OCI-LY7 (cell line): ENCODE measurements at regions not wholly inside any gene's neighbourhood (a gene's known extent, or its start where the extent isn't known, plus 50 kb on each side); places are given as distances from the start of the nearest gene placed in this dataset.
"Not testable (repeated sequence)": the region's sequence is repeated elsewhere in the genome, so short reads cannot be mapped to it uniquely, and the experiment has no call there.

Source experiments
- BruUV-seq: library from RNA; stranded (reverse); fragments of 400-500 nt; replicated peaks from 2 replicates; lab custom pipeline; 2021; lab: Mats Ljungman, UMichigan
- CTCF ChIA-PET: fragments of 300-600 bp; sonication (Branson Sonifier 250); formaldehyde crosslinking; loops from one replicate; lab custom pipeline; 2022; ENCODE audit warnings: antibody characterized with exemption; ENCODE audit not compliant: unreplicated experiment; lab: Charles Lee
- POLR2A ChIA-PET: fragments of 300-600 bp; sonication (Branson Sonifier 250); formaldehyde crosslinking; loops from one replicate; lab custom pipeline; 2022; ENCODE audit warnings: antibody characterized with exemption; lab: Charles Lee
- DNase-seq: peaks from one replicate; pipeline ENCODE4 v3.0.0-alpha.2; 2015; ENCODE audit warnings: low spot score
- H2AFZ ChIP-seq: fragments of 200-600 bp; sonication (generic), shearing (Covaris generic); 2 replicates; pipeline ENCODE4 v1.6.1; 2014; ENCODE audit warnings: mild to moderate bottlenecking, antibody characterized with exemption, low read length, moderate library complexity
- H3K27ac ChIP-seq: fragments of 200-600 bp; sonication (generic); 2 replicates; pipeline ENCODE4 v1.5.1; 2014; ENCODE audit warnings: mixed run types, low read depth, mild to moderate bottlenecking, moderate library complexity, low read length, inconsistent platforms; ENCODE audit not compliant: poor library complexity, severe bottlenecking
- H3K36me3 ChIP-seq: fragments of 200-600 bp; sonication (generic); 2 replicates; pipeline ENCODE4 v1.6.1; 2014; ENCODE audit warnings: mild to moderate bottlenecking, antibody characterized with exemption, low read length, moderate library complexity, mixed read lengths; ENCODE audit not compliant: insufficient read depth
- H3K4me1 ChIP-seq: fragments of 200-600 bp; sonication (generic); 2 replicates; pipeline ENCODE4 v1.5.1; 2014; ENCODE audit warnings: mild to moderate bottlenecking, low read length; ENCODE audit not compliant: insufficient read depth, poor library complexity, severe bottlenecking
- H3K4me2 ChIP-seq: fragments of 200-600 bp; sonication (generic); 2 replicates; pipeline ENCODE4 v1.6.1; 2014; ENCODE audit warnings: mild to moderate bottlenecking, low read length
- H3K4me3 ChIP-seq: fragments of 200-600 bp; sonication (generic); 2 replicates; pipeline ENCODE4 v1.5.1; 2014; ENCODE audit warnings: mild to moderate bottlenecking, low read depth, low read length; ENCODE audit not compliant: poor library complexity, severe bottlenecking
- H3K79me2 ChIP-seq: fragments of 200-600 bp; sonication (generic); 2 replicates; pipeline ENCODE4 v1.6.1; 2016; ENCODE audit warnings: low read depth, mild to moderate bottlenecking, low read length, moderate library complexity, mixed read lengths; ENCODE audit not compliant: insufficient read depth
- H3K9me2 ChIP-seq: fragments of 200-600 bp; sonication (generic); 2 replicates; pipeline ENCODE4 v1.6.1; 2016; ENCODE audit warnings: mild to moderate bottlenecking, low read length, mixed read lengths; ENCODE audit not compliant: insufficient read depth
- H3K9me3 ChIP-seq: fragments of 200-600 bp; sonication (generic); 2 replicates; pipeline ENCODE4 v1.6.1; 2014; ENCODE audit warnings: mild to moderate bottlenecking, mixed run types, low read length, mixed read lengths
- H4K20me1 ChIP-seq: fragments of 200-600 bp; sonication (generic); 2 replicates; pipeline ENCODE4 v1.6.1; 2014; ENCODE audit warnings: mild to moderate bottlenecking, antibody characterized with exemption, low read length, moderate library complexity, mixed read lengths; ENCODE audit not compliant: insufficient read depth
- intact Hi-C: fragments of 100-400 bp; cut with micrococcal nuclease; formaldehyde crosslinking; loops from one replicate; pipeline ENCODE4 v1.10.0; 2022; ENCODE audit not compliant: unreplicated experiment

DNA sequence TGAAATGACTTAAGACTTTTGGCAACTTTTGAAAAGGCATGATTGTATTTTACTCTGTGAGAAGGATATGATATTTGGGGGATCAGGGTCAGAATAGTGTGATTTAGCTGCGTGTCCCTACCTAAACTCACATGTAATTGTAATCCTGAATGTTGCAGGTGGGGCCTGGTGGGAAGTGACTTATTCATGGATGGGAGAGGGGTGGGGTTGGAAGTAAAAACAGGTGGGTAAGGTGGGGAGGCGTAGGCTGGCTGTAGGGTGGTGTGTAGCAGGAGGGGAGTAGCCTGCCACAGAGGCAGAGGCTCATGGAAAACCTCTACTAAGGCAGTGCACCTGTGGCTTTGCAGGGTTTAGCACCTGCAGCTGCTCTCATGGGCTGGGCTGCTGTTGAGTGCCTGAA lies 584.2 kb downstream of the CWH43 start:
- H3K4me3 ChIP-seq, H3K27ac ChIP-seq, H2AFZ ChIP-seq, BruUV-seq, H3K9me3 ChIP-seq, CTCF ChIA-PET, intact Hi-C loops, DNase-seq, H3K79me2 ChIP-seq, H3K4me2 ChIP-seq, POLR2A ChIA-PET, H4K20me1 ChIP-seq, H3K4me1 ChIP-seq, H3K36me3 ChIP-seq, H3K9me2 ChIP-seq: not testable (repeated sequence)

DNA sequence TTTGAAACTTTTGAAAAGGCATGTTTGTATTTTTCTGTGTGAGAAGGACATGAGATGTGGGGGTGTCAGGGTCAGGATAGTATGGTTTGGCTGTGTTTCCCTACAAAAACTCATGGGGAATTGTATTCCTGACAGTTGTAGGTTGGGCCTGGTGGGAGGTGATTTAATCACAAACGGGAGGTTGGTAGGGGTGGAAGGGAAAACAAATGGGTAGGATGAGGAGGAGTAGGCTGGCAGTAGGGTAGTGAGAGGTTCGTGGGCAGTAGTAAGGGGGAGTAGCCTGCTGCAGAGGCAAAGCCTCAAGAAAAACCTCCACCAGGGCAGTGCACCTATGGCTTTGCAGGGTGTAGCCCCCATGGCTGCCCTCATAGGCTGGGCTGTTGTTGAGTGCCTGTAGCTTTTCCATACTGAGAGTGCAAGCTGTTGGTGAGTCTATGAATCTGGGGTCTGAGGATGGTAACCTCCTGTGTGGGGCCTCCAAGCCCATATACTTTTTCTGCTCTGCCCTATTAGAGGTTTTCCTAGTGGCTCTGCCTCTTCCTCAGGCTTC lies 587.7 kb downstream of the CWH43 start:
- not testable (repeated sequence) for BruUV-seq, H4K20me1 ChIP-seq

DNA sequence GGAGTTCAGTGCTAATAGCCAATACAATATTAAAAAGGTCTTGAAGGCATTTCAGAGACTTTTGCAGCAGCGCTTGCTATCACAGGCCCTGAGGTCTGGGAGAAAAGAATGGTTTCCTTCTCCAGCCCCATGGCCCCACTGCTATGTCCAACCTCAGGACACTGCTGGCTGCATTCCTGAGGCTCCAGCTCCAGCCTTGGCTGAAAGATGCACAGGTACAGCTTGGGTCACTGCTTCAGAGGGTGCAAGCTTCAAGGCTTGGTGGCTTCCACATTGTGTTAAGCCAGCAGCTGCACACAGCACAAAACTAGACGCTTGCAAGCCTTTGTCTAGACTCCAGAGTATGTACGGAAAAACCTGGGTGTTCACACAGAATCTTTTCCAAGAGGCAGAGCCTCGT lies 589.2 kb downstream of the CWH43 start:
- H3K4me1 ChIP-seq, CTCF ChIA-PET, H3K9me3 ChIP-seq, H2AFZ ChIP-seq, H3K4me2 ChIP-seq, H3K4me3 ChIP-seq, H3K79me2 ChIP-seq, H3K9me2 ChIP-seq, H4K20me1 ChIP-seq, BruUV-seq, H3K27ac ChIP-seq, DNase-seq, intact Hi-C loops, H3K36me3 ChIP-seq, POLR2A ChIA-PET: not testable (repeated sequence)

More for the DNA sequence above, 587.7 kb downstream of the CWH43 start:
- CTCF ChIA-PET, H3K79me2 ChIP-seq, H3K27ac ChIP-seq, H3K36me3 ChIP-seq, H3K4me3 ChIP-seq, H3K9me2 ChIP-seq, H3K4me2 ChIP-seq, POLR2A ChIA-PET, H3K4me1 ChIP-seq, H3K9me3 ChIP-seq, DNase-seq, intact Hi-C loops, H2AFZ ChIP-seq: not testable (repeated sequence)

DNA sequence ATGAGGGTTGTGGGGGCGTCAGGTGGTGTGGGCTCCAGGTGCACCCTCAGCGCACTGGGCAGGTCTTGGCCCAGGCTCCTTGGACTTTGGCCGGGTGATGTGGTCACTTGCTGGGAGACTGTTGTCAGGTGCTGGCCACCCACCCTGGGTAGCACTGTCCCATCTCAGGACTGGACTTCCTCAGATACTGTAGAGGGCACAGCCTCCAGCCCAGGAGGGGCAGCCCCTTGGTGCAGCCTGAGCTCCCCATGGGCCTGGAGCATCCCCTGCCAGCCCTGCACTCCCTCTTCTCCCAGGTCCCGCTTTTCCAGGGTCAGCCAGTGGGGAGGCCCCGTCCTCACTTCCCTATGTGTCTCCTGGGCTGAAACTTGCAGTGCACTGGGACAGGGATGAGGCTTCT lies 592.3 kb downstream of the CWH43 start:
- BruUV-seq, POLR2A ChIA-PET: not testable (repeated sequence)

DNA sequence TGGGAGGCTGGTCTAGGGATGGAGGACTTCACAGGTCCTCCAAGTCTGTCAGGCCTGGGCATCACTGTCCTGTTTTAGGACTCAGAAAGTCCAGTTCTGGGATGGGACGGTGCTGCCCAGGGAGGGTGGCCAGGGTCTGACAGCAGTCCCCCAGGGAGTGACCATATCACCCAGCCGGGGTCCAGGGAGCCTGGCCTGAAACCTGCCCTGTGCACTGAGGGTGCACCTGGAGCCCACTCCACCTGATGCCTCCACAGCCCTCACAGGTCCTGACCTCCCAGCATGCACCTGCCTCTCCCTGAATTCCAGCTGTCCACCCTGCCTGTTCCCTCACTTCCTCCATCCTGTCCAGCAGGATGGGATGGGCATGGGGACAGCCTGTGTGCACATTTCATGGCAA lies 592.8 kb downstream of the CWH43 start:
- intact Hi-C loops, H2AFZ ChIP-seq, DNase-seq, H3K4me3 ChIP-seq, H3K9me2 ChIP-seq, H4K20me1 ChIP-seq, BruUV-seq, H3K79me2 ChIP-seq, H3K4me2 ChIP-seq, POLR2A ChIA-PET, H3K4me1 ChIP-seq, H3K9me3 ChIP-seq, H3K36me3 ChIP-seq, H3K27ac ChIP-seq, CTCF ChIA-PET: not testable (repeated sequence)

More for the DNA sequence above, 592.3 kb downstream of the CWH43 start:
- H2AFZ ChIP-seq, H3K36me3 ChIP-seq, DNase-seq, H4K20me1 ChIP-seq, intact Hi-C loops, H3K4me2 ChIP-seq, H3K4me3 ChIP-seq, H3K9me3 ChIP-seq, H3K4me1 ChIP-seq, H3K79me2 ChIP-seq, CTCF ChIA-PET, H3K9me2 ChIP-seq, H3K27ac ChIP-seq: not testable (repeated sequence)

DNA sequence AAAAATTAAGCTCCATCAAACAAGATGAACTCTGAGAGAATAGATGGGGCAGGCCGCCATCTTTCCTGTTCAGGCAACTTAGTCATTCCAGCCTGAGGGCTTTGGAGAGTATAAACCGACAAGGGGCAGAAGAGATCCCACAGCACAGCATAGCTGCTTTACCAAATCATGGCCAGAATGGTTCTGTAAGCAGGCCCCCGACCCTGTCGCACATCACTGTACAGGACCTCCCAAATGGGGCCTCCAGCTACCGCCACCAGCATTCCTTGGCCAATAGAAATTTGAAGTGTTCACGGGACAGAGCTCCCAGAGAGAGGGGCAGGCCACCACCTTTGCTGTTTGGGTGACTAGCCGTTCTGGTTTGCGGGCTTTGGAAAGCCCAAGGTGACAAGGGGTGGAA lies 594.1 kb downstream of the CWH43 start:
- DNase-seq, H3K36me3 ChIP-seq, H2AFZ ChIP-seq, H3K4me1 ChIP-seq, H3K9me2 ChIP-seq, CTCF ChIA-PET, POLR2A ChIA-PET, H3K27ac ChIP-seq, intact Hi-C loops, BruUV-seq, H3K9me3 ChIP-seq, H3K79me2 ChIP-seq, H3K4me3 ChIP-seq, H4K20me1 ChIP-seq, H3K4me2 ChIP-seq: not testable (repeated sequence)

DNA sequence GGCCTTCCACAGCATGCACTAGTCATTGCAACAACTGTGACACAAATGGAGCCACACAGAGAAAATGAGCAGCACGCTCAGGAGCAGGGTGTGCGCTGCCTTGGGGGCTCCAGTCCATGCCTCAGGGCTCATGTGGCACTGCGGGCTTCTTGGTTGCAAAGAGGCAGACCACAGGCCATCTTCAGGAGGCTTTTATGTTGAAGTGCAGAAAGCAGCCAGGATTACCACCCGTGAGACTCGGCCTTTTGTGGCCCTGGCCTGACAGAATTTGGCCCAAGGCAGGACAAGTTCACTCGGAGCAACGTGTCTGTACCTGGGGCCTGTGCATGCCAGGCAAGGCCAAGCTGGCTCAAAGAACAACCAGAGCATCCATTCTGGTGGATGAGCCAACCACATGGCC lies 602.3 kb downstream of the CWH43 start:
- not testable (repeated sequence) for BruUV-seq

More for the DNA sequence above, 602.3 kb downstream of the CWH43 start:
- H3K4me2 ChIP-seq, intact Hi-C loops, H3K9me3 ChIP-seq, H3K4me3 ChIP-seq, H4K20me1 ChIP-seq, CTCF ChIA-PET, DNase-seq, H3K79me2 ChIP-seq, H3K27ac ChIP-seq, H3K9me2 ChIP-seq, H3K4me1 ChIP-seq, POLR2A ChIA-PET, H3K36me3 ChIP-seq, H2AFZ ChIP-seq: not testable (repeated sequence)
